ENCODE measurements at regions not wholly inside any gene's neighbourhood (a gene's known extent, or its start where the extent isn't known, plus 50 kb on each side); places are given as distances from the start of the nearest gene placed in this dataset.

GRCh38 chr4:170325599-170325998 is 235.8 kb upstream of the AADAT start:
- CTCF ChIA-PET, result no interaction called here
- intact Hi-C loops (cut with DNase I, micrococcal nuclease), result no loop called here
- no peak for ATAC-seq
- POLR2A ChIA-PET, result no interaction called here
- Mint-ChIP-seq H3K4me3 (no peak overlapping the region), H3K27ac (no peak overlapping the region), H3K4me1 (no peaks in the 10 kb centered on the region), H3K9me3 (ENCODE audit: low read depth) (peaks cover 12% of the 10 kb centered on the region), H3K36me3 (ENCODE audit: low read depth) (no peaks in the 10 kb centered on the region), H3K27me3 (no peaks in the 10 kb centered on the region)
- no peak for DNase-seq

- Mint-ChIP-seq H3K36me3 (ENCODE audit: low read depth) (no peaks in the 10 kb centered on the region), H3K27me3 (no peaks in the 10 kb centered on the region), H3K27ac (no peak overlapping the region), H3K9me3 (ENCODE audit: low read depth) (peaks cover 14% of the 10 kb centered on the region), H3K4me1 (no peaks in the 10 kb centered on the region), H3K4me3 (no peak overlapping the region)
- DNase-seq, result no peak
- ChIA-PET POLR2A (no interaction called here), CTCF (no interaction called here)
- no peak for ATAC-seq
- intact Hi-C loops (cut with DNase I, micrococcal nuclease), result no loop called here
These were observed 233.9 kb upstream of the AADAT start for GRCh38 chr4:170323623-170324022.

GRCh38 chr4:170307182-170307581 is 217.4 kb upstream of the AADAT start:
- no peak for DNase-seq
- POLR2A ChIA-PET, result no interaction called here
- Mint-ChIP-seq H3K4me3 (no peak overlapping the region), H3K27ac (no peak overlapping the region), H3K9me3 (ENCODE audit: low read depth) (no peaks in the 10 kb centered on the region), H3K4me1 (no peaks in the 10 kb centered on the region), H3K36me3 (ENCODE audit: low read depth) (no peaks in the 10 kb centered on the region), H3K27me3 (no peaks in the 10 kb centered on the region)
- CTCF ChIA-PET, result no interaction called here
- no peak for ATAC-seq
- intact Hi-C loops (cut with DNase I, micrococcal nuclease), result no loop called here

DNA sequence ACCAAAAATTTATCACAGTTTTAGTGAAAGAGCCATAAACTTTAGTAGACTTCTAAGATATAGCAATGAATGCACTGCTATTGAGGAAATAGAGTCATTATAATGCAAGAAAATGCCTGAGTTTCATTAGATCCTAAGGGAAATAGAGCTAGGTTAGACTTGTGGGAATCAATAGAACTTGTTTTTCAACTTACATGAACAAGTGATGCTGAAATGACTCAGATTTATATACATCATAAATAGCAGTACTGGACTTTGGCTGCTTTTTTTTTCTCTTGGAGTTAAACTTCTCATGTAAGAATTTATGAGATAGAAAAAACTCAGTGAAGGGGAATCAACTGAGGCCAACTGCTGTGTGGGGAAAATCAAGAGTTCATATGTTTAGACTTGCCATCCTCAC is 216.5 kb upstream of the AADAT start:
- Mint-ChIP-seq H3K4me3 (no peak overlapping the region), H3K9me3 (ENCODE audit: low read depth) (no peaks in the 10 kb centered on the region), H3K27ac (no peak overlapping the region), H3K4me1 (no peaks in the 10 kb centered on the region), H3K36me3 (ENCODE audit: low read depth) (no peaks in the 10 kb centered on the region), H3K27me3 (no peaks in the 10 kb centered on the region)
- DNase-seq (no peak), ATAC-seq (no peak)
- CTCF ChIA-PET, result no interaction called here
- intact Hi-C loops (cut with DNase I, micrococcal nuclease), result no loop called here
- POLR2A ChIA-PET, result no interaction called here

GRCh38 chr4:170305627-170306026 is 215.9 kb upstream of the AADAT start:
- Mint-ChIP-seq H3K27me3 (no peaks in the 10 kb centered on the region), H3K27ac (no peak overlapping the region), H3K4me1 (no peaks in the 10 kb centered on the region), H3K9me3 (ENCODE audit: low read depth) (no peaks in the 10 kb centered on the region), H3K4me3 (no peak overlapping the region), H3K36me3 (ENCODE audit: low read depth) (no peaks in the 10 kb centered on the region)
- ATAC-seq (no peak), DNase-seq (no peak)
- ChIA-PET POLR2A (no interaction called here), CTCF (no interaction called here)
- intact Hi-C loops (cut with DNase I, micrococcal nuclease), result no loop called here

DNA sequence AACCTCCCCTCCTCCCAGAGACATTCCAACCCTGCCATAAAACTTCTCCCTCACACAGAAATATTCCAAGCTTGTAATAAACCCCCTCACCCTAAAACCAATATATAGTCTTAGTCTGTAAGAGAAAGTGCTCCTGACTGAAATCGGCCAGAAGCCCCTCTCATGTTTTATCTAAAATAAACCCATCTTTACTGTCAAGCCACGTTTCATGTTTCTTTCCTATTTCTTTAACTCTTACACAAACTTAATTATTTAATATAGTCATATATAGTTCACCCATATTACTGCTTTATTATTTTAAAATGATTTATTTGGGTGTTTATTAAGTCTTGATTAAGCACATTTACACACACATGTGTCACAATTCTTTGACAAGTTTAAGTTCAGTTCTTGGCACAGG is 191.3 kb upstream of the AADAT start:
- no peak overlapping the region for H3K4me3 Mint-ChIP-seq
- ChIA-PET CTCF (no interaction called here), POLR2A (no interaction called here)
- intact Hi-C loops (cut with DNase I, micrococcal nuclease), result no loop called here
- H3K9me3 Mint-ChIP-seq (ENCODE audit: low read depth), result peaks cover 4% of the 10 kb centered on the region
- no peak overlapping the region for H3K27ac Mint-ChIP-seq
- DNase-seq (no peak), ATAC-seq (no peak)
- no peaks in the 10 kb centered on the region for H3K27me3 Mint-ChIP-seq
- no peaks in the 10 kb centered on the region for H3K36me3 Mint-ChIP-seq (ENCODE audit: low read depth)
- H3K4me1 Mint-ChIP-seq, result no peaks in the 10 kb centered on the region

DNA sequence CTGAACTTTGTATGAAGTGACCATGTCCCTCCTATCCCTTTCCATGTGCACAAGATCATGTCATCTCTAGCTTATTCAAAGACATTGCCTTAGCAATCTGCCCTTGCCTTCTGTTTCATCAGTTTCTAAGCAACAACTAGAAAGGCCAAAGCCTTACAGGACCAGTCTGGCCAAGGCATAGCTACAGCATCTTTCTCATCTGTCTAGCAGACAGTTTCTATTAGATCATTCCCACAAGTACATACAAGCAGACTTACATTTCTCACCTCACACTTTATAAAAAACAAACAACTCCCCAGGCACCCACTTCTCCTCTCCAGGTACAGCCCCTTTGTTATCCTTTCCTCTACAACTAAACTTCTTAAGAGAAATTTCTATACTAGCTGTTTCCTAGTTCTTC is 188.7 kb upstream of the AADAT start:
- Mint-ChIP-seq H3K27me3 (no peaks in the 10 kb centered on the region), H3K9me3 (ENCODE audit: low read depth) (peaks cover 4% of the 10 kb centered on the region), H3K27ac (no peak overlapping the region), H3K4me3 (no peak overlapping the region), H3K4me1 (no peaks in the 10 kb centered on the region), H3K36me3 (ENCODE audit: low read depth) (no peaks in the 10 kb centered on the region)
- POLR2A ChIA-PET, result no interaction called here
- CTCF ChIA-PET, result no interaction called here
- intact Hi-C loops (cut with DNase I, micrococcal nuclease), result no loop called here
- DNase-seq, result no peak
- no peak for ATAC-seq

DNA sequence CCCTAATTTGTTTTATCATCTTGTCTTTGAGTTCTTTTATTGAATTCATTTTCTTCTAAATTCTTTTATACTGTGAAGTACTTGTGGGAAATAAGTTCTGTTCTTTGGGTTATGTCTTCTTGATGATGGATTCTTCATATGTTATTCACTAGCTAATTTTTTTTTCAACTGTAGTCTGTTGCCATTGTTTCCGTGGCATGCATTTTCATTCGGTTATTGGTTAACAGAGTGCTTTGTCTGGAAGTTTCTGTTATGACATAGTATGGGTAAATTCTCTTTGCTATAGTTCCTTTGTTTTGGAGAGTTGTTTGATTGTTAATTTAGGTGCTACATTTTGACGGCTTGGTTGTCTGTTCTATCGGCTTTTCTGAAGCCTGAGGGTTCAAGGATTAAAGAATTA is 184.9 kb upstream of the AADAT start:
- CTCF ChIA-PET, result no interaction called here
- intact Hi-C loops (cut with DNase I, micrococcal nuclease), result no loop called here
- H3K27me3 Mint-ChIP-seq, result no peaks in the 10 kb centered on the region

DNA sequence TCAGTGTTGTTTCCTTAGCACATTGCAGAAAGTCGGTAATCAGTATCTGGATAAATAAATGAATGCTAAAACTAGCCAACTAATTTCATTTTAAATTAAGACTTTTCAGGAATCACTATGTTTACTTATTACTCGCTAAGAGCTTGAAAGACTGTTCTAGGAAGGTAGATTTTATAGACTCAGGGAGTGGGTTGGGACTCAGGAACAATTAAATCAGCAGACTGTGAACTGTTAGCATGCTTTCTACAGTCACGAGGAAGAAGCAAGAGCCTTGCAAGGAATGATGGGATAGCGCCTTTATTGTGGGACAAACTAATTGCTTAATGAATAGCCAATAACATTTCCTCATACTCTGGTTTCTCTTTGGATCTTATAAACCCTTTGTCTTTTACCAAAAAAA is 183.2 kb upstream of the AADAT start:
- ChIA-PET POLR2A (no interaction called here), CTCF (no interaction called here)
- no peak overlapping the region for H3K27ac Mint-ChIP-seq
- H3K4me3 Mint-ChIP-seq, result no peak overlapping the region
- no peak for DNase-seq
- no peak for ATAC-seq
- no peaks in the 10 kb centered on the region for H3K27me3 Mint-ChIP-seq
- no peaks in the 10 kb centered on the region for H3K9me3 Mint-ChIP-seq (ENCODE audit: low read depth)
- H3K4me1 Mint-ChIP-seq, result no peaks in the 10 kb centered on the region
- no peaks in the 10 kb centered on the region for H3K36me3 Mint-ChIP-seq (ENCODE audit: low read depth)
- intact Hi-C loops (cut with DNase I, micrococcal nuclease), result no loop called here

More for the DNA sequence above, 184.9 kb upstream of the AADAT start:
- POLR2A ChIA-PET, result no interaction called here
- Mint-ChIP-seq H3K9me3 (ENCODE audit: low read depth) (peaks cover 2% of the 10 kb centered on the region), H3K4me3 (no peak overlapping the region), H3K36me3 (ENCODE audit: low read depth) (no peaks in the 10 kb centered on the region), H3K4me1 (no peaks in the 10 kb centered on the region), H3K27ac (no peak overlapping the region)
- ATAC-seq (no peak), DNase-seq (no peak)

- DNase-seq, result no peak
- no peak overlapping the region for H3K4me3 Mint-ChIP-seq
These were observed 182.0 kb upstream of the AADAT start for GRCh38 chr4:170271723-170272122.

GRCh38 chr4:170270628-170271027 is 180.9 kb upstream of the AADAT start:
- Mint-ChIP-seq H3K4me1 (no peaks in the 10 kb centered on the region), H3K27ac (no peak overlapping the region), H3K27me3 (no peaks in the 10 kb centered on the region), H3K9me3 (ENCODE audit: low read depth) (no peaks in the 10 kb centered on the region), H3K36me3 (ENCODE audit: low read depth) (no peaks in the 10 kb centered on the region), H3K4me3 (no peak overlapping the region)
- ChIA-PET POLR2A (no interaction called here), CTCF (no interaction called here)
- DNase-seq (no peak), ATAC-seq (no peak)
- intact Hi-C loops (cut with DNase I, micrococcal nuclease), result no loop called here

More at GRCh38 chr4:170271723-170272122, 182.0 kb upstream of the AADAT start:
- H3K27ac Mint-ChIP-seq, result no peak overlapping the region
- CTCF ChIA-PET, result no interaction called here
- H3K9me3 Mint-ChIP-seq (ENCODE audit: low read depth), result no peaks in the 10 kb centered on the region
- H3K4me1 Mint-ChIP-seq, result no peaks in the 10 kb centered on the region
- ATAC-seq, result no peak
- intact Hi-C loops (cut with DNase I, micrococcal nuclease), result no loop called here
- POLR2A ChIA-PET, result no interaction called here
- H3K36me3 Mint-ChIP-seq (ENCODE audit: low read depth), result no peaks in the 10 kb centered on the region
- no peaks in the 10 kb centered on the region for H3K27me3 Mint-ChIP-seq

DNA sequence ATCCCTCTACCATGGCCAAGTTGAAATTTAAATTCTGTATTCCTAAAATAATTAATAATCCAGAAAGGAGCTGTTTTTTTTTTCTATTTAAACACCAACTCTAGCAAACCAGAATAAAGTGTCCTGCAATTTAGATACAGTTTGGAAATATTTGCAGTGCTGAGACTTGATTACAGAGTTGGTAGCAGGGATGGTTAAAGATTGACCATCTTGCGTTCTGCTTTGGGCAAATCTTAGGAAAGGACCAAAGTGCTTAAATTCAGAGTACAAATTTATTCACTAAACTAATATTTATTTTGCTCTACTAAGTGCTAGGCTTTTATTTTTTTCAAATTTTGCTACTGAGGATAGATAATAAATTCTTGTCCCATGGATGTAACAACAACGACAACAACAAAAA is 180.2 kb upstream of the AADAT start:
- Mint-ChIP-seq H3K4me1 (no peaks in the 10 kb centered on the region), H3K36me3 (ENCODE audit: low read depth) (no peaks in the 10 kb centered on the region), H3K4me3 (no peak overlapping the region), H3K27me3 (no peaks in the 10 kb centered on the region), H3K9me3 (ENCODE audit: low read depth) (no peaks in the 10 kb centered on the region), H3K27ac (no peak overlapping the region)
- ChIA-PET POLR2A (interaction anchor here (0.6 kb wide), 1 partner anchor 16 kb away, joined by 6 read pairs; no protein-coding TSS in a partner anchor), CTCF (interaction anchor here (1.1 kb wide), 1 partner anchor 8 kb away, joined by 3 read pairs; no protein-coding TSS in a partner anchor)
- DNase-seq (no peak), ATAC-seq (no peak)
- intact Hi-C loops (cut with DNase I, micrococcal nuclease), result no loop called here

- Mint-ChIP-seq H3K4me3 (no peak overlapping the region), H3K36me3 (ENCODE audit: low read depth) (no peaks in the 10 kb centered on the region), H3K27me3 (no peaks in the 10 kb centered on the region), H3K27ac (no peak overlapping the region), H3K4me1 (no peaks in the 10 kb centered on the region), H3K9me3 (ENCODE audit: low read depth) (no peaks in the 10 kb centered on the region)
- CTCF ChIA-PET, result interaction anchor here (0.7 to 1.6 kb wide), 4 partner anchors 11 to 122 kb away, joined by 3 to 6 read pairs (median 3); no protein-coding TSS in a partner anchor
- DNase-seq (peak; percentile 77), ATAC-seq (peak; percentile 83)
- POLR2A ChIA-PET, result no interaction called here
- intact Hi-C loops (cut with DNase I, micrococcal nuclease), result loop anchor here (1.0 to 2.0 kb wide), 4 partner anchors 121 to 594 kb away; no protein-coding TSS in a partner anchor
These were observed 169.9 kb upstream of the AADAT start for GRCh38 chr4:170259631-170260153.
